Prostate gland (tissue), 2 donors: ENCODE measurements at regions not wholly inside any gene's neighbourhood (a gene's known extent, or its start where the extent isn't known, plus 50 kb on each side); places are given as distances from the start of the nearest gene placed in this dataset.

ENCODE experiments used
- CTCF ChIP-seq, 4 experiments: fragments of 200-600 bp in 2 of 4; fragments of 450-650 bp in 2 of 4; sonication (generic) in 2 of 4; IDR thresholded peaks; 1 replicate in 3 of 4; 2 replicates in 1 of 4; pipeline ENCODE4 v1.5.1; 2016 to 2019; ENCODE audit warnings: antibody characterized with exemption in 4 of 4, mild to moderate bottlenecking in 2 of 4, moderate library complexity in 2 of 4
- POLR2A ChIP-seq: fragments of 450-650 bp; IDR thresholded peaks from one replicate; pipeline ENCODE4 v1.6.1; 2016; ENCODE audit warnings: antibody characterized with exemption, mild to moderate bottlenecking
- POLR2AphosphoS5 ChIP-seq: sonication (generic); formaldehyde crosslinking; IDR thresholded peaks from one replicate; pipeline ENCODE4 v1.6.1; 2017; ENCODE audit warnings: antibody characterized with exemption

- TF ChIP-seq POLR2A, result no peak
- TF ChIP-seq POLR2AphosphoS5, result no peak
- no peak for TF ChIP-seq CTCF (IDR thresholded peaks at IDR 0.05)
These were observed 92.2 kb upstream of the SAMD11 start for GRCh38 chr1:831522-831921.
